Natural killer cell treated with Interleukin-12 subunit alpha and Interleukin-12 subunit beta and Interleukin-15 and Interleukin-18, amount 100 ng/mL, for 72 hours (primary cell): ENCODE measurements at regions not wholly inside any gene's neighbourhood (a gene's known extent, or its start where the extent isn't known, plus 50 kb on each side); places are given as distances from the start of the nearest gene placed in this dataset.
A peak's percentile ranks its signal among the peaks of the same experiment; 100 is the strongest.

Source experiments
- ATAC-seq, 2 donors: fragments of 150-1000 bp; cut with Tn5 transposase in 1 of 2; sonication (Bioruptor Pico), chemical (Tn5 transposase) in 1 of 2; 2 replicates each; pipeline ENCODE4 v1.10.0; 2021
- DNase-seq: peaks from one replicate; pipeline ENCODE4 v3.0.0; 2022; ENCODE audit warnings: low spot score
- H3K27ac Mint-ChIP-seq, 2 donors: 1 replicate in 1 of 2; 2 replicates in 1 of 2; pipeline ENCODE4 v1.8.0; 2022; ENCODE audit warnings: mixed read lengths in 2 of 2, mild to moderate bottlenecking in 1 of 2, moderate library complexity in 1 of 2
- H3K27me3 Mint-ChIP-seq, 2 donors: 1 replicate in 1 of 2; 2 replicates in 1 of 2; pipeline ENCODE4 v1.8.0; 2022; ENCODE audit warnings: mixed read lengths in 2 of 2
- H3K36me3 Mint-ChIP-seq: one replicate; pipeline ENCODE4 v1.8.0; 2022; ENCODE audit warnings: mixed read lengths
- H3K4me1 Mint-ChIP-seq, 2 donors: 1 replicate in 1 of 2; 2 replicates in 1 of 2; pipeline ENCODE4 v1.8.0; 2022; ENCODE audit warnings: low read depth in 2 of 2, mixed read lengths in 2 of 2, mild to moderate bottlenecking in 1 of 2
- H3K4me3 Mint-ChIP-seq: one replicate; pipeline ENCODE4 v1.8.0; 2022; ENCODE audit warnings: mixed read lengths
- H3K9me3 Mint-ChIP-seq: 2 replicates; pipeline ENCODE4 v1.8.0; 2022; ENCODE audit warnings: mixed read lengths

DNA sequence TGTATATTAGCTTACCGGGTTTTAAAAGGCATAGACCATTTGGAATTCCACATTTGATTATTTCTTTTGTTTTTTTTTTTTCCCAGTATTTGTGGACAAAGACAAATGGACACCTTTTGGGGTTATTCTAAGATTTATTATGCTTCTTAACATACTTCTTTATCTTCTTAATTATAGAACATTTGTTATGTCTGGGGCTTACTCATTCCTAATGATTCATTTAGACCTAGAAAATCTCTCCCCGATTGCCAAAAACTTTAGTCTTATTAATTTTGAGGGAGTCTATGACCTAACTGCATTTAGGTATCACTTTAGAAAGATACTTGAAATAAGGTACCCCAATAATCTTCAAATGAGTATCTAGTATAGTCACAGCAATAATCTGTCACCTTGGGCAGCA, 170.7 kb upstream of the PREP start:
- no peak for ATAC-seq
- Mint-ChIP-seq H3K27ac (no peak overlapping the region), H3K9me3 (no peaks in the 10 kb centered on the region), H3K36me3 (peaks cover 4% of the 10 kb centered on the region), H3K27me3 (peaks cover 15 to 20% of the 10 kb centered on the region in 2 donors), H3K4me3 (no peak overlapping the region), H3K4me1 (peaks cover 0 to 4% of the 10 kb centered on the region in 2 donors)
- no peak for DNase-seq

DNA sequence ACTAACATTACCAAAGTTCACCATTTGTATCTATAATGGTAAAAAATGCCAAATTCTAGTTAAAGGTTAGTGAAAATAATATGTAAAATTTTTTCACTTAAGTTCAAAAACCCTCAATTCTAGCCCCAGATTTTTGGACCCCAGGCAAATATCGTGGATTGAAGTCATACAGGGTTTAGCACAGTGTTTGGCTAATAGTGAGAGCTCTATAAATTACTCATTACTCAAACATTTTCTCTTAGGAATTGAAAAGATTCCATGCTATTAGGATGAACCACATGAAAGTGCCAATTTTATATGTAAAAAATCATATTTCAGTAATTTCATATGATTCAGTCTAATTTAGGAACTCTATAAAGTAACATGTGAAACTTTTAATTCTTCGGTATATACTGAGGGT, 170.3 kb upstream of the PREP start:
- ATAC-seq = no peak
- peaks cover 15 to 20% of the 10 kb centered on the region in 2 donors for H3K27me3 Mint-ChIP-seq

DNA sequence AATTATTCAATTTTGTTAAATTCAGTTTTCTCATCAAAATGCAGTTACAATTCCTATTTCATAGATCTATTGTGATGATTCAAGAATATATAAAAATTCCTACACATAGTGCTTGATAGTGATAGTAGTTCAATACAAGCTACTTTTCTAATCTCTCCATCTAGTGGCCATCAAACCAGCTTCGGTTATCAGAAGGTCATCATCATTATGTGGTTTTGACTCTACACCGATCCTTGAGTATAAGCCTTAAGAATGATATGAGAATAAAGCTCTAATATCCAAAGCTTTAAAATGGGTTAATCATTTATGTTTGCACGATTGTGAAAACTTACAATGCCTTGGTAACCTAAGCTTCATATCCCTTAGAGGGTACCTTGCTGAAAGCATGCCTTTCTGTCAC, 167.5 kb upstream of the PREP start:
- peaks cover 0 to 9% of the 10 kb centered on the region in 2 donors for H3K4me1 Mint-ChIP-seq
- H3K36me3 Mint-ChIP-seq = peaks cover 4% of the 10 kb centered on the region
- DNase-seq (no peak), ATAC-seq (no peak)
- H3K27ac Mint-ChIP-seq = no peak overlapping the region
- H3K27me3 Mint-ChIP-seq = peaks cover 11% of the 10 kb centered on the region in 2 donors
- H3K9me3 Mint-ChIP-seq = no peaks in the 10 kb centered on the region
- H3K4me3 Mint-ChIP-seq = no peak overlapping the region

More for the DNA sequence above, 170.3 kb upstream of the PREP start:
- H3K36me3 Mint-ChIP-seq = peaks cover 4% of the 10 kb centered on the region
- H3K9me3 Mint-ChIP-seq = no peaks in the 10 kb centered on the region
- H3K4me3 Mint-ChIP-seq = no peak overlapping the region
- DNase-seq = no peak
- no peak overlapping the region for H3K27ac Mint-ChIP-seq
- H3K4me1 Mint-ChIP-seq = peaks cover 0 to under 1% of the 10 kb centered on the region in 2 donors

DNA sequence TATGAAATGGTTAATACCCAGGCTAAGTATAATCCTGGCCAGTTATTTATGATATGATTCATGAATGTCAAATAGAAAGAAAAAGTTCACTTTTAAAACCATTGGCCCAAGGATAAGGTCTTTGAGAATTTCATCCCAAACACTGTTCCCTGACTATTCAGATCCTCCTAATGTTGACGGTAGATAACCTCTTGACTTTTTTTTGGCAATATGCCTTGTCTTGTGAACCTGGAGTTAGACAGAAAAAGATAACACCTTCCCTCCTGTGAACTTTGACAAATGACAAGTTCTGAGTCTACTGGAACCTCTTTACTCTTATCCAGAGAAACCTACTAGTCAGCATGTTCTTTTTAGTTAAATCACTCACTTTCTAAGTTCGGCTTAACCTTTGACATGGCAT, 166.8 kb upstream of the PREP start:
- Mint-ChIP-seq H3K4me1 (peaks cover 0 to 9% of the 10 kb centered on the region in 2 donors), H3K4me3 (no peak overlapping the region), H3K9me3 (no peaks in the 10 kb centered on the region), H3K27me3 (peaks cover 13 to 14% of the 10 kb centered on the region in 2 donors), H3K27ac (no peak overlapping the region), H3K36me3 (peaks cover 7% of the 10 kb centered on the region)
- DNase-seq = no peak
- no peak for ATAC-seq

DNA sequence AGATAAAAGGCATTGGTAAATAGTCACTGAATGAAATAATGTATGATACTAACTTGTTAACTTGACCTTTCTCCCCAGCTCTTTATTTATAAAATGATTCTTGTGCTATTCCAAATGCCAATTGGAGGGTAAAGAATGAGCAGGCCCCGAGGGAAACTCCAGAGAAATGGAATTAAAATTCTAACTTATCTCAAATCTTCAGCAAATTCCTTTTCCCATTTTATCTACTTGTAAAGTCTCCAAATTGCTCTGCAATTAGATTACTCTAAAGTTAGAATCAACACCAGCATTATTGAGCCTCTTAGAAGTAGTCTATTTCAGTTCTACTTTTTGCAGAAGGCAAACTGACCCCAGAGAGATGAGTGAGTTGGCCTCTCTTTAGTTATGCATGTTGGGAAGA, 165.9 kb upstream of the PREP start:
- Mint-ChIP-seq H3K4me1 (peaks cover 0 to 9% of the 10 kb centered on the region in 2 donors), H3K9me3 (no peaks in the 10 kb centered on the region), H3K27me3 (peaks cover 17 to 19% of the 10 kb centered on the region in 2 donors), H3K36me3 (peaks cover 12% of the 10 kb centered on the region), H3K27ac (no peak overlapping the region), H3K4me3 (no peak overlapping the region)
- no peak for DNase-seq
- ATAC-seq = no peak

DNA sequence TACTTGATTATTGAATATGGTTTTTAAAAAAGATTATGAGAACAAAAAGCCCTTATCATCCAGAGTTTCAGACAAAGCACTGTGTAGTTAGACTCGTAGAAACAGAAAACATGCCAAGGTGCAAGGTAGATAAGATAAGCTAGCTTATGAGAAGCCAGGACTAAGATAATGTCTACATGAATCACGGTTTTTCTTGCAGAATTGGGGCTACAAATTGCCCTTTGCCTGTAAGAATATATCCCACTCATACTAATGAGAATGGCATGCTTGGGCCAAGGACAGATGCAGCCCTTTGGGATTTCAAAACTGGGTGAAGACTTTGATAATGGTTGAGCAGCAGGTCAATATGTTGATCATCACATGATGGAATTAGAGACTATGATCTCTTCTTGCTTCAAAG, 165.3 kb upstream of the PREP start:
- H3K36me3 Mint-ChIP-seq = peaks cover 13% of the 10 kb centered on the region
- H3K27me3 Mint-ChIP-seq = peaks cover 17 to 19% of the 10 kb centered on the region in 2 donors
- H3K4me3 Mint-ChIP-seq = no peak overlapping the region
- no peaks in the 10 kb centered on the region for H3K9me3 Mint-ChIP-seq
- peaks cover 0 to 9% of the 10 kb centered on the region in 2 donors for H3K4me1 Mint-ChIP-seq
- no peak for ATAC-seq
- H3K27ac Mint-ChIP-seq = no peak overlapping the region
- no peak for DNase-seq

DNA sequence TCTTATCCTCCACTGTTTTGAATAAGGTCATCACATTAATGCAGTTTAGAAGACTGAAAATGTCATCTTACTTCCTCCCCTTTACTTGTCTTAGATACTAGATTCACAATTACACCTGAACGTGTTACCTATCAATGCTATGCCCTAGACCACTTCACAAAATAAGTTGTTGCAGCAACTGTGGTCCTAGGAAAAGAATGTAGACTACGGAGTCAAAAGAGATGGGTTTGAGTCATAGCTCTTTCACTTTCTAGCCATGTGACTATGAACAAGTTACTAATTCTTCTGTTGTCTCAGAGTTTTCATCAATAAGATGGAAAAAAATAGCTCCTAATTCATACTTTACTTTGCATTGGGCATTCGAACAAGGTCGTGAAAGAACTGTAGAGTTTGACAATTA, 164.3 kb upstream of the PREP start:
- Mint-ChIP-seq H3K36me3 (peaks cover 20% of the 10 kb centered on the region), H3K27ac (no peak overlapping the region), H3K4me1 (peaks cover 0 to 9% of the 10 kb centered on the region in 2 donors), H3K27me3 (peaks cover 16 to 17% of the 10 kb centered on the region in 2 donors), H3K9me3 (peaks cover 3% of the 10 kb centered on the region), H3K4me3 (no peak overlapping the region)
- DNase-seq (no peak), ATAC-seq (no peak)

DNA sequence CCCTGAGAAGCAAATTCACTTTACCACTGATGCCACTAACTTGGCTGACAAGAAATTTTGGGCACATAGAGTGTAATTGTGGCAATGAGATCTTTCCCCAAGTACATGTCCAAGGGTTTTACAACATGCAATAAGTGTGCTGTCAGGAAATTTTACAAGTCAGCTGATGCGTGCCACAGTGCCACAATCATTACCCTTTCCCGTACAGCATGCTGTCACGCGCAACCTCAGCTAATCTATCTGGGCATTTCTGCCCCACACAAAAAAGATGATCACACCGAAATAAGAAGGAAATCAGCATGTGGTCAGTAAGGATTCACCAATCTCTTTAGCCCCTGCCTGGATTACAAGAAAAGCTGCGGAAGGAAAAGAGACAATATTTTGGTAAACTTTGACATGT, 163.6 kb upstream of the PREP start:
- Mint-ChIP-seq H3K9me3 (peaks cover 7% of the 10 kb centered on the region), H3K27me3 (peaks cover 10 to 14% of the 10 kb centered on the region in 2 donors), H3K4me3 (no peak overlapping the region), H3K4me1 (peaks cover 5 to 15% of the 10 kb centered on the region in 2 donors), H3K27ac (no peak overlapping the region), H3K36me3 (peaks cover 22% of the 10 kb centered on the region)
- DNase-seq = no peak
- ATAC-seq = no peak

DNA sequence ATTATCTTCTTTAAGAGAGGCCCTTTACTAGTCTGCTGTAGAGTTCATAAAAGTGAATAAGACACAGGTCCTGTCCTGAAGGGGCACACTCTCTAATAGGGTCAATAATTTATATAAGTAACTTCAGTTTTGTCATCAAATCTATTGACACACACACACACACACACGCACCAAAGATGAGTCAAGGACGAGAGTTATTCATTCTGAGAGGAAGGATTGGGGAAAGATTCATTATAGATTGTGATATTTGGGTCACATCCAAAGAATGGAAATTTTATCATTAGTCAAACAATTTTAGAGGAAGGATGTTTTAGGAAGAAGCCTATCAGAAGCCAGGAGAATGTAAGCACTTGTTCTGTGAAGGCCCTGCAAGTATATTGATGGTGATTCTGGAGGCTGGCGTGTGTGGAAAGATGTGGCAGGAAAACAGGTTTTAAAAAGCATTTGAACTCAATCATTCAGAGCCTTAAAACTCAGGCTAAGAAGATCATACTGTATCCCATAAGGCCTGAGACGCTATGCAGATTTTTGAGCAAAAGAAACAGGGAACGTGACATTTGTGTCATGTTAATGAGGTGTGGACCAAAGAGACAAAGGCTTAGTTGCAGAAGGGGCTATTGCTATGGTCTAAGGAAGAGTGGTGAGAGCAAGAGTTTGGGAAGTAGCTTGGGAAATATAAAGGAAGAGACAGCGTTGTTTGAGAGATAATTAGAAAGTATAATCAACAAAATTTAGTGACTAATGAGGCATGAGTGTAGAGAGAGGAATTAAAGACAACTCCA, 161.4 kb upstream of the PREP start:
- DNase-seq = no peak
- peaks cover 22% of the 10 kb centered on the region for H3K36me3 Mint-ChIP-seq
- no peak overlapping the region for H3K4me3 Mint-ChIP-seq
- peaks cover 8% of the 10 kb centered on the region for H3K9me3 Mint-ChIP-seq
- peaks cover 8 to 30% of the 10 kb centered on the region in 2 donors for H3K4me1 Mint-ChIP-seq
- peaks cover 9% of the 10 kb centered on the region in 2 donors for H3K27me3 Mint-ChIP-seq
- no peak overlapping the region for H3K27ac Mint-ChIP-seq
- no peak for ATAC-seq

DNA sequence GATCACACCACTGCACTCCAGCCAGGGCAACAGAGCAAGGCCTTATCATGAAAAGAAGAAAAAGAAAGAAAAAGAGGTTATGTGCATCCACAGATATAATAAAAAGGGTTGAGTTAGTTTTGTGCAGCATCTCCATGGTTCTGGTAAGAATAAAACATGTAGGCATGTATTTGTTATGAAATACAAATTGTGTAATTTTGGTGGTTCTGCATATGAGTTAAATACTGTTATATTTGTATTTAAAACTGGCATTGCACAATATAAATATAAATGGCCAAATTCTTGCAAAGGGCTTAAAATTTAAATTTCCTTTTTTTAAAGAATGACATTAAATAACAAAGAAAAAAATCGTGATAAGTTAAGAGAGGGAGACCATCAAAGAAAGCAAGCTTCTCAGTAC, 159.1 kb upstream of the PREP start:
- Mint-ChIP-seq H3K27me3 (peaks cover 9% of the 10 kb centered on the region in 2 donors), H3K9me3 (peaks cover 8% of the 10 kb centered on the region), H3K27ac (peak overlapping the region; percentile 68 to 74), H3K4me3 (peak overlapping the region; percentile 46), H3K4me1 (peaks cover 12 to 29% of the 10 kb centered on the region in 2 donors), H3K36me3 (peaks cover 22% of the 10 kb centered on the region)
- ATAC-seq = no peak
- no peak for DNase-seq

DNA sequence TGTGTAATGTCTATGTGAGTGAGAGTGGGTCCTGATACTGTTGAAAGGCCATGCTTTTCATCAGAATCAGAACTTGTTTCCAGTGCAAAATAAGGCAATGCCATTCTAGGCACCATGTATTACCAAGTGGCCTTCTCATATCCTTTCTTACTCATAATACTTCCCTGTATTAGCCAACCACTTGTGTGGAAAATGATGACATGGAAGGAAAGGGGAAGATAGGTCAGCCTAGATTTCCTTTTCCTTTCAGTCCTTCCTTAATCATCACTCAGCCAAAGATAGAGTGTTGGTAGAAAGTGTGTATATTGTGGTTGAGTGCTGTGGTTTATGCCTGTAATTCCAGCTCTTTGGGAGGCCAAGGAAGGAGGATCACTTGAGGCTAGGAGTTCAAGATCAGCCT, 158.6 kb upstream of the PREP start:
- Mint-ChIP-seq H3K4me1 (peaks cover 12 to 28% of the 10 kb centered on the region in 2 donors), H3K4me3 (peak overlapping the region; percentile 46)
- peak in 1 of 2 donors; percentile 21 for ATAC-seq

DNA sequence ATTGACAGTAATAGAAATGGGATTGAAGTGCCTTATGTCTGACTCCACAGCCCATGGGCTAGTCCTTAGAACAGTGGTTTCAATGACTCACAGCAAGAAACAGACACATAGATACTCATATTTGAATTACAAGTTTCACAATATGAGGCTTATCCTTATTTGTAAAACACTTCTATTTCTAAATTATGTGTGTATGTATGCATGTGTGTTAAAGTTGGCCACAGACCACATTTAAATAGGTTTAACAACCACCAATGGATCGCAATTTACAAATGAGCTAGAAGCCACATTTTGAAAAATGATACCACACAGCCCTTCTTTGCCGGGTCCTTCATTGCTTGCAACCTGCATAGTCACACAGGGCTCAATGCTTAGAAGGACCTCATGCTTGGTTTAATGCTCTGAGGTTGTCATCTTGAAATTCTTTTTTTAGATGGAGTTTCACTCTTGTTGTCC, 157.8 kb upstream of the PREP start:
- Mint-ChIP-seq H3K36me3 (peaks cover 30% of the 10 kb centered on the region), H3K4me3 (peak overlapping the region; percentile 46), H3K4me1 (peaks cover 16 to 33% of the 10 kb centered on the region in 2 donors), H3K27ac (peak overlapping the region; percentile 68 to 74), H3K27me3 (peaks cover 6 to 9% of the 10 kb centered on the region in 2 donors), H3K9me3 (peaks cover 12% of the 10 kb centered on the region)
- DNase-seq (no peak), ATAC-seq (peak; percentile 93 to 94)

More for the DNA sequence above, 158.6 kb upstream of the PREP start:
- DNase-seq = no peak
- Mint-ChIP-seq H3K27me3 (peaks cover 7 to 9% of the 10 kb centered on the region in 2 donors), H3K27ac (peak overlapping the region; percentile 68 to 74), H3K36me3 (peaks cover 23% of the 10 kb centered on the region), H3K9me3 (peaks cover 8% of the 10 kb centered on the region)

DNA sequence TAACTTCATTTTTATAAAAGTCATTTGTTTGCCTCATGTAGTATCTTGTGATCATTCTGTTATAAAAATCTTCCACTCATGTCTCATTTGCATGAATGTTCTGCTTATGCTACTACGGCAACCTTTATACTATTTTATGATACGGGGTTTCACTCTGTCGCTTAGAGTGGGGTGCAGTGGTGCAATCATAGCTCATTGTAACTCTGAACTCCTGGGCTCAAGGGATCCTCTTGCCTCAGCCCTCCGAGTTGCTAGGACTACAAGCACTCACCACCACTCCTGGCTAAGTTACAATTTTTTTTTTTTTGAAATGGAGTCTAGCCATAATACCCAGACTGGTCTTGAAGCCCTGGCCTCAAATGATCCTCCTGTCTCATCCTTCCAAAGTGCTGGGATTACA, 154.4 kb upstream of the PREP start:
- peaks cover 14% of the 10 kb centered on the region for H3K36me3 Mint-ChIP-seq
- H3K4me1 Mint-ChIP-seq = peaks cover 16 to 33% of the 10 kb centered on the region in 2 donors
- DNase-seq = no peak
- H3K27ac Mint-ChIP-seq = no peak overlapping the region
- H3K9me3 Mint-ChIP-seq = peaks cover 10% of the 10 kb centered on the region
- ATAC-seq = no peak
- no peak overlapping the region for H3K4me3 Mint-ChIP-seq
- peaks cover 0 to 5% of the 10 kb centered on the region in 2 donors for H3K27me3 Mint-ChIP-seq

DNA sequence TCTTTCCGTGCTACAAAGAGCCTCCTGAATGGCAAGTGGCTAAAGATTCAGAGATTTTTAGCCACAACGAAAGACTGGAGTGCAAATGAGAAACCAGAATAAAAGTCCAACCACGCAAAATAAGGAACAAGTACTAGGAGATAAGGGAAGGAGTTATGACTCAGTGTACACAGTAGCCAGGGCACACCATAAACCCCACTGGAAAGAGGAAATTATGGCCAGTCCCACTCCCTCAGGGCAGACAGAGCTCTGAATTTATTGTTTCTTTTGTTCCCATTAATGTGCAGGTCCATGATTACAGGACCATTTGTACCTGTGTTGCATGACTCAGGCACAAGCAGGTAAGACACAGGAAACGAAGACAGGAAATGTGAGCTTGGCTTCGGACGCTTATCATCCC, 150.3 kb upstream of the PREP start:
- H3K36me3 Mint-ChIP-seq = peaks cover 8% of the 10 kb centered on the region
- H3K27me3 Mint-ChIP-seq = peaks cover 8 to 17% of the 10 kb centered on the region in 2 donors
- peaks cover 5% of the 10 kb centered on the region for H3K9me3 Mint-ChIP-seq
- no peak for DNase-seq
- no peak overlapping the region for H3K4me3 Mint-ChIP-seq
- H3K4me1 Mint-ChIP-seq = peaks cover 4 to 6% of the 10 kb centered on the region in 2 donors
- H3K27ac Mint-ChIP-seq = no peak overlapping the region
- no peak for ATAC-seq
